ENCODE measurements at regions not wholly inside any gene's neighbourhood (a gene's known extent, or its start where the extent isn't known, plus 50 kb on each side); places are given as distances from the start of the nearest gene placed in this dataset.

- TF ChIP-seq CTCF (IDR thresholded peaks at IDR 0.05; ENCODE audit: borderline replicate concordance, extremely low read depth, low read length, poor library complexity, severe bottlenecking) (no peak), EZH2 (IDR thresholded peaks at IDR 0.05; ENCODE audit: borderline replicate concordance, low read depth, low read length, severe bottlenecking) (no peak)
Measured at GRCh38 chr2:59733567-59733930, 819.9 kb downstream of the BCL11A start.
